Endothelial cell of umbilical vein (primary cell): ENCODE measurements at regions not wholly inside any gene's neighbourhood (a gene's known extent, or its start where the extent isn't known, plus 50 kb on each side); places are given as distances from the start of the nearest gene placed in this dataset.

Experiments used
- EZH2 ChIP-seq: IDR thresholded peaks from 2 replicates; pipeline ENCODE4 v1.6.1; 2012; ENCODE audit warnings: borderline replicate concordance, low read depth, mild to moderate bottlenecking, moderate library complexity, low read length, inconsistent platforms; ENCODE audit not compliant: severe bottlenecking
- FOS ChIP-seq: IDR thresholded peaks from 2 replicates; pipeline ENCODE4 v1.6.1; 2011; ENCODE audit warnings: mild to moderate bottlenecking, low read length, moderate library complexity, borderline replicate concordance; ENCODE audit not compliant: insufficient read depth
- JUN ChIP-seq: IDR thresholded peaks from 2 replicates; pipeline ENCODE4 v1.6.1; 2011; ENCODE audit warnings: borderline replicate concordance, low read depth; ENCODE audit not compliant: insufficient read length, insufficient read depth
- MYC ChIP-seq: IDR thresholded peaks from one replicate; pipeline ENCODE4 v1.6.1; 2011; ENCODE audit warnings: mild to moderate bottlenecking, low read depth, low read length
- POLR2A ChIP-seq: IDR thresholded peaks from 2 replicates; pipeline ENCODE4 v1.6.1; 2012; ENCODE audit warnings: low read depth, mild to moderate bottlenecking, control low read depth, low read length
- POLR2AphosphoS5 ChIP-seq: IDR thresholded peaks from 2 replicates; pipeline ENCODE4 v1.6.1; 2012; ENCODE audit warnings: low read depth, mild to moderate bottlenecking, control low read depth, low read length, moderate library complexity; ENCODE audit not compliant: insufficient read depth
- TF ChIP-seq, protein P1 (sequence below), 2 donors: IDR thresholded peaks; 1 replicate in 1 of 2; 2 replicates in 1 of 2; pipeline ENCODE4 v1.5.1; 2011; ENCODE audit warnings: low read length in 2 of 2, mild to moderate bottlenecking in 2 of 2, moderate library complexity in 2 of 2, control low read depth in 1 of 2, inconsistent platforms in 1 of 2, low read depth in 1 of 2; ENCODE audit not compliant: insufficient read depth in 1 of 2; ENCODE audit errors: extremely low read depth in 1 of 2
- TF ChIP-seq, protein P2 (sequence below): IDR thresholded peaks from 2 replicates; pipeline ENCODE4 v1.6.1; 2011; ENCODE audit not compliant: insufficient read depth, insufficient read length

DNA sequence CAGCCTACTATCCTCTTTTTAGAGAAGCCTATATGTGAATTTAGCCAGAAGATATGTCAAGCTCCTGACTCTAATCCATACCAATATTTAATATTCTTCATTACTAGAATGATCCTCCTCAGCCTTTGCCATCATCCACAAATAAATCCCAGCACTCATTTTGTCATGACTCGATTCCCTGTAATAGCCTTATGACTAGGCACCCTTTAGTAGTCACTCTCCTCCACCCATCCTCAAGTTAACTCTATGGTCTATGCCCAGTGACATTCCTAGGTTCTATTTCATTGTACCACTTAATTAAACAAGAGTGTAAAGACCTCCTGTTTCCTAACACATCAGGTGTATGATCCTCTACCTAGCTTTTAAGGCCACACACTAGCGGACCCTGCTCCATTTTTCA, 450.4 kb upstream of the CITED2 start:
- TF ChIP-seq, protein P1, sequence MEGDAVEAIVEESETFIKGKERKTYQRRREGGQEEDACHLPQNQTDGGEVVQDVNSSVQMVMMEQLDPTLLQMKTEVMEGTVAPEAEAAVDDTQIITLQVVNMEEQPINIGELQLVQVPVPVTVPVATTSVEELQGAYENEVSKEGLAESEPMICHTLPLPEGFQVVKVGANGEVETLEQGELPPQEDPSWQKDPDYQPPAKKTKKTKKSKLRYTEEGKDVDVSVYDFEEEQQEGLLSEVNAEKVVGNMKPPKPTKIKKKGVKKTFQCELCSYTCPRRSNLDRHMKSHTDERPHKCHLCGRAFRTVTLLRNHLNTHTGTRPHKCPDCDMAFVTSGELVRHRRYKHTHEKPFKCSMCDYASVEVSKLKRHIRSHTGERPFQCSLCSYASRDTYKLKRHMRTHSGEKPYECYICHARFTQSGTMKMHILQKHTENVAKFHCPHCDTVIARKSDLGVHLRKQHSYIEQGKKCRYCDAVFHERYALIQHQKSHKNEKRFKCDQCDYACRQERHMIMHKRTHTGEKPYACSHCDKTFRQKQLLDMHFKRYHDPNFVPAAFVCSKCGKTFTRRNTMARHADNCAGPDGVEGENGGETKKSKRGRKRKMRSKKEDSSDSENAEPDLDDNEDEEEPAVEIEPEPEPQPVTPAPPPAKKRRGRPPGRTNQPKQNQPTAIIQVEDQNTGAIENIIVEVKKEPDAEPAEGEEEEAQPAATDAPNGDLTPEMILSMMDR (IDR thresholded peaks at IDR 0.05; ENCODE audit: extremely low read depth in 1 of 2, insufficient read depth in 1 of 2, low read depth in 1 of 2, low read length in 2 of 2), result no peak
- no peak for TF ChIP-seq POLR2AphosphoS5
- TF ChIP-seq MYC, result no peak
- TF ChIP-seq POLR2A, result no peak
- no peak for TF ChIP-seq EZH2
- TF ChIP-seq FOS, result no peak
- TF ChIP-seq, protein P2, sequence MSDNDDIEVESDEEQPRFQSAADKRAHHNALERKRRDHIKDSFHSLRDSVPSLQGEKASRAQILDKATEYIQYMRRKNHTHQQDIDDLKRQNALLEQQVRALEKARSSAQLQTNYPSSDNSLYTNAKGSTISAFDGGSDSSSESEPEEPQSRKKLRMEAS, result no peak
- no peak for TF ChIP-seq JUN
